ENCODE measurements at regions not wholly inside any gene's neighbourhood (a gene's known extent, or its start where the extent isn't known, plus 50 kb on each side); places are given as distances from the start of the nearest gene placed in this dataset.
A peak's percentile ranks its signal among the peaks of the same experiment; 100 is the strongest.

GRCh38 chr4:56271131-56271530 is 116.2 kb downstream of the AASDH start:
- DNase-seq (ENCODE audit: low read depth) = no peak
- TF ChIP-seq CTCF (IDR thresholded peaks at IDR 0.05; ENCODE audit: insufficient read depth, low read length) = no peak
- H3K4me3 ChIP-seq (ENCODE audit: low read depth, low read length) = no peak overlapping the region

- no peak for DNase-seq (ENCODE audit: low read depth)
Observed at GRCh38 chr4:56267558-56267957, 119.7 kb downstream of the AASDH start.

GRCh38 chr4:56264873-56265272 is 122.4 kb downstream of the AASDH start:
- H3K4me3 ChIP-seq (ENCODE audit: low read depth, low read length) = no peak overlapping the region
- TF ChIP-seq CTCF (IDR thresholded peaks at IDR 0.05; ENCODE audit: insufficient read depth, low read length) = no peak
- DNase-seq (ENCODE audit: low read depth) = no peak

More at GRCh38 chr4:56267558-56267957, 119.7 kb downstream of the AASDH start:
- no peak overlapping the region for H3K4me3 ChIP-seq (ENCODE audit: low read depth, low read length)
- no peak for TF ChIP-seq CTCF (IDR thresholded peaks at IDR 0.05; ENCODE audit: insufficient read depth, low read length)

GRCh38 chr4:56261027-56261426 is 126.3 kb downstream of the AASDH start:
- TF ChIP-seq CTCF (IDR thresholded peaks at IDR 0.05; ENCODE audit: insufficient read depth, low read length) = no peak
- no peak for DNase-seq (ENCODE audit: low read depth)
- H3K4me3 ChIP-seq (ENCODE audit: low read depth, low read length) = no peak overlapping the region

DNA sequence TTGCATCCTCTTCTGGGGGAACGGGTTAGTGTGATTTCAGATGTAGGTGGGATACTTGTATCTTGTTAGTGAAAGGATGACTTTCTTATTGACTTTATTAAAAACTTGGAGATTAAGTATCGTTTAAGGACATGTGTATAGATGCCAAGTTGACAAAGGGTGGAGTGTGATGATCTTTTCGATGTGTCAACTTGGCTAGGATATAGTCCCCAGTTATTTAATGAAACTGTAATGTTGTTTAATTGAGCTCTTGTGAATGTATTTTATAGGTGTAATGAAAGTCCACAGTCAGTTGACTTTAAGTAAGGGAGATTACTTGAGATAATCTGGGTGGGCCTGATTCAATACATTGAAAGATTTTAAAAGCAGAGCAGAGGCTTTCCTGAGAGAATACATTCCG is 127.0 kb downstream of the AASDH start:
- no peak for DNase-seq (ENCODE audit: low read depth)
- H3K4me3 ChIP-seq (ENCODE audit: low read depth, low read length) = no peak overlapping the region
- TF ChIP-seq CTCF (IDR thresholded peaks at IDR 0.05; ENCODE audit: insufficient read depth, low read length) = no peak

GRCh38 chr4:56259655-56260054 is 127.6 kb downstream of the AASDH start:
- no peak for TF ChIP-seq CTCF (IDR thresholded peaks at IDR 0.05; ENCODE audit: insufficient read depth, low read length)
- no peak overlapping the region for H3K4me3 ChIP-seq (ENCODE audit: low read depth, low read length)
- DNase-seq (ENCODE audit: low read depth) = no peak

GRCh38 chr4:56255820-56256219 is 131.5 kb downstream of the AASDH start:
- no peak for TF ChIP-seq CTCF (IDR thresholded peaks at IDR 0.05; ENCODE audit: insufficient read depth, low read length)
- H3K4me3 ChIP-seq (ENCODE audit: low read depth, low read length) = no peak overlapping the region
- DNase-seq (ENCODE audit: low read depth) = peak; percentile 3

All from fibroblast of the aortic adventitia (primary cell).